ENCODE measurements at regions not wholly inside any gene's neighbourhood (a gene's known extent, or its start where the extent isn't known, plus 50 kb on each side); places are given as distances from the start of the nearest gene placed in this dataset.

GRCh38 chr5:104016646-104017045 lies 454.1 kb upstream of the NUDT12 start:
- TF ChIP-seq TAF1 (IDR thresholded peaks at IDR 0.05; ENCODE audit: low read depth) (no peak), EP300 (IDR thresholded peaks at IDR 0.05; ENCODE audit: borderline replicate concordance) (no peak), RAD21 (IDR thresholded peaks at IDR 0.05; ENCODE audit: low read depth) (no peak), YY1 (IDR thresholded peaks at IDR 0.05; ENCODE audit: low read depth) (no peak), FOXM1 (IDR thresholded peaks at IDR 0.05; ENCODE audit: borderline replicate concordance, low read depth) (no peak), REST (IDR thresholded peaks at IDR 0.05; ENCODE audit: low read depth) (no peak), NFIC (IDR thresholded peaks at IDR 0.05) (no peak), CEBPB (IDR thresholded peaks at IDR 0.05) (no peak), EGR1 (IDR thresholded peaks at IDR 0.05) (no peak), TCF12 (IDR thresholded peaks at IDR 0.05; ENCODE audit: low read depth) (no peak), ZBTB7A (IDR thresholded peaks at IDR 0.05; ENCODE audit: low read depth) (no peak), MAX (IDR thresholded peaks at IDR 0.05) (no peak), USF1 (IDR thresholded peaks at IDR 0.05) (no peak), TEAD4 (IDR thresholded peaks at IDR 0.05) (no peak)
